Endothelial cell of umbilical vein (primary cell): ENCODE measurements at regions not wholly inside any gene's neighbourhood (a gene's known extent, or its start where the extent isn't known, plus 50 kb on each side); places are given as distances from the start of the nearest gene placed in this dataset.

Source experiments
- BruUV-seq: library from RNA; stranded (reverse); fragments of 400-500 nt; replicated peaks from 2 replicates; lab custom pipeline; 2021; lab: Mats Ljungman, UMichigan
- CTCF ChIA-PET: fragments of 300-600, 350-600 bp; sonication (Branson Sonifier 250); formaldehyde crosslinking; loops from one replicate; lab custom pipeline; 2021; ENCODE audit warnings: antibody characterized with exemption, inconsistent platforms; lab: Charles Lee
- POLR2A ChIA-PET: fragments of 300-600, 350-600 bp; sonication (Branson Sonifier 250); formaldehyde crosslinking; loops from one replicate; lab custom pipeline; 2021; ENCODE audit warnings: antibody characterized with exemption, inconsistent platforms; lab: Charles Lee
- DNase-seq: peaks from one replicate; pipeline ENCODE4 v3.0.0-alpha.2; 2011; ENCODE audit warnings: low read depth, low spot score
- FAIRE-seq: peaks from 2 replicates; lab custom pipeline; 2011; peaks lifted over from hg19 to GRCh38; lab: Jason Lieb, UNC
- H2AFZ ChIP-seq: 2 replicates; pipeline ENCODE4 v1.6.0; 2012; ENCODE audit warnings: low read depth, low read length, control low read depth, inconsistent platforms
- H3K27ac ChIP-seq: 2 replicates; pipeline ENCODE4 v1.5.1; 2011; ENCODE audit warnings: low read depth, mild to moderate bottlenecking, control low read depth, low read length, moderate library complexity; ENCODE audit not compliant: insufficient read depth
- H3K27me3 ChIP-seq, 2 experiments: 2 replicates each; pipeline versions ENCODE4 v1.6.0 to v1.6.1; 2011; ENCODE audit warnings: low read length in 2 of 2, mixed read lengths in 1 of 2; ENCODE audit not compliant: control insufficient read depth in 2 of 2, insufficient read depth in 2 of 2
- H3K36me3 ChIP-seq, 2 experiments: 2 replicates in 1 of 2; 3 replicates in 1 of 2; pipeline ENCODE4 v1.5.1; 2011; ENCODE audit warnings: low read length in 2 of 2, mild to moderate bottlenecking in 1 of 2, moderate library complexity in 1 of 2; ENCODE audit not compliant: control insufficient read depth in 2 of 2, insufficient read depth in 2 of 2; ENCODE audit errors: extremely low read depth in 1 of 2
- H3K4me1 ChIP-seq: 3 replicates; pipeline ENCODE4 v1.5.1; 2011; ENCODE audit warnings: mild to moderate bottlenecking, low read length; ENCODE audit not compliant: control insufficient read depth, insufficient read depth; ENCODE audit errors: extremely low read depth
- H3K4me2 ChIP-seq: 2 replicates; pipeline ENCODE4 v1.6.1; 2011; ENCODE audit warnings: low read length, control low read depth, mixed read lengths; ENCODE audit not compliant: insufficient read depth
- H3K4me3 ChIP-seq, 3 experiments: fragments of 200-600 bp in 1 of 3; sonication (generic), shearing (Covaris generic) in 1 of 3; replicated peaks in 1 of 3; 2 replicates each; pipeline ENCODE4 v1.5.1; 2011 to 2016; ENCODE audit warnings: control low read depth in 3 of 3, low read length in 3 of 3, mild to moderate bottlenecking in 2 of 3, inconsistent platforms in 1 of 3, low read depth in 1 of 3, moderate library complexity in 1 of 3; ENCODE audit not compliant: insufficient read depth in 1 of 3
- H3K79me2 ChIP-seq: 2 replicates; pipeline ENCODE4 v1.6.0; 2012; ENCODE audit warnings: low read length, inconsistent platforms; ENCODE audit not compliant: control insufficient read depth, insufficient read depth
- H3K9ac ChIP-seq: replicated peaks from 2 replicates; pipeline ENCODE3; 2011; ENCODE audit warnings: low read length, control low read depth; ENCODE audit not compliant: insufficient read depth; ENCODE audit errors: extremely low read depth
- H3K9me1 ChIP-seq: replicated peaks from 3 replicates; pipeline ENCODE4 v1.6.0; 2011; ENCODE audit warnings: mild to moderate bottlenecking, low read length; ENCODE audit not compliant: control insufficient read depth, insufficient read depth; ENCODE audit errors: extremely low read depth
- H3K9me3 ChIP-seq: replicated peaks from 2 replicates; pipeline ENCODE4 v1.5.1; 2012; ENCODE audit warnings: low read length, inconsistent platforms; ENCODE audit not compliant: control insufficient read depth, insufficient read depth
- H4K20me1 ChIP-seq: replicated peaks from 2 replicates; pipeline ENCODE3; 2011; ENCODE audit warnings: mild to moderate bottlenecking, low read length; ENCODE audit not compliant: control insufficient read depth, insufficient read depth; ENCODE audit errors: extremely low read depth
- EZH2 ChIP-seq: IDR thresholded peaks from 2 replicates; pipeline ENCODE4 v1.6.1; 2012; ENCODE audit warnings: borderline replicate concordance, low read depth, mild to moderate bottlenecking, moderate library complexity, low read length, inconsistent platforms; ENCODE audit not compliant: severe bottlenecking
- FOS ChIP-seq: IDR thresholded peaks from 2 replicates; pipeline ENCODE4 v1.6.1; 2011; ENCODE audit warnings: mild to moderate bottlenecking, low read length, moderate library complexity, borderline replicate concordance; ENCODE audit not compliant: insufficient read depth
- GATA2 ChIP-seq: IDR thresholded peaks from 2 replicates; pipeline ENCODE4 v1.7.0; 2011; ENCODE audit warnings: low read depth, mild to moderate bottlenecking, moderate library complexity, mixed read lengths, low read length; ENCODE audit not compliant: insufficient read length, insufficient read depth
- JUN ChIP-seq: IDR thresholded peaks from 2 replicates; pipeline ENCODE4 v1.6.1; 2011; ENCODE audit warnings: borderline replicate concordance, low read depth; ENCODE audit not compliant: insufficient read length, insufficient read depth
- MYC ChIP-seq: IDR thresholded peaks from one replicate; pipeline ENCODE4 v1.6.1; 2011; ENCODE audit warnings: mild to moderate bottlenecking, low read depth, low read length
- POLR2A ChIP-seq: IDR thresholded peaks from 2 replicates; pipeline ENCODE4 v1.6.1; 2012; ENCODE audit warnings: low read depth, mild to moderate bottlenecking, control low read depth, low read length
- POLR2AphosphoS5 ChIP-seq: IDR thresholded peaks from 2 replicates; pipeline ENCODE4 v1.6.1; 2012; ENCODE audit warnings: low read depth, mild to moderate bottlenecking, control low read depth, low read length, moderate library complexity; ENCODE audit not compliant: insufficient read depth
- dilution Hi-C: fragments of 300-500 bp; cut with MboI; formaldehyde crosslinking; loops from one replicate; pipeline ENCODE4 v1.15.0; 2019; ENCODE audit warnings: low sequenced_read_pairs; ENCODE audit not compliant: extremely low pct_ligation_motif_present
- intact Hi-C: fragments of 100-400 bp; cut with micrococcal nuclease; formaldehyde crosslinking; loops from one replicate; pipeline ENCODE4 v1.10.0; 2022
- TF ChIP-seq, protein P1 (sequence below): IDR thresholded peaks from 2 replicates; pipeline ENCODE4 v1.6.1; 2011; ENCODE audit not compliant: insufficient read depth, insufficient read length
- TF ChIP-seq, protein P2 (sequence below), 2 donors: IDR thresholded peaks; 1 replicate in 1 of 2; 2 replicates in 1 of 2; pipeline ENCODE4 v1.5.1; 2011; ENCODE audit warnings: low read length in 2 of 2, mild to moderate bottlenecking in 2 of 2, moderate library complexity in 2 of 2, control low read depth in 1 of 2, inconsistent platforms in 1 of 2, low read depth in 1 of 2; ENCODE audit not compliant: insufficient read depth in 1 of 2; ENCODE audit errors: extremely low read depth in 1 of 2

DNA sequence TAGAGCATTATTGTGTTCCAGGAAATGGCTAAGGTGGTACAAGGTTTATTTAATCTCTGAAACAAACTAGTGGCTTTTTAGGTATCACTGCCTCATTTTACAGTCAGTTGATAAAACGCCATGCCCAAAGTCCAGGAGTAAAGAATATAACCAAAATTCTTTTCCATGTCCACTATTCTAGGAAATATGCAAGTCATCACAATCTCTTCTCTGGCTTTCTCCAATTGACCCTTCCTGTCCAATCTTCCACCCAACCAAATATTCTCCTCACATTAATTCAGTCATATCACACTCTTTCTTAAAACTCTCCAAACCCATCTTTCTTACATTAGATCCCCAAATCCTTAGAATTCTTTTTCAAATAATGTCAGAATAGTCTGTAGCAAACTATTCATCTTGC, 1110.0 kb upstream of the CDH8 start:
- Histone ChIP-seq H3K27ac (no peak overlapping the region), H3K79me2 (no peaks in the 10 kb centered on the region), H3K27me3 (no peaks in the 10 kb centered on the region), H3K36me3 (no peaks in the 10 kb centered on the region), H3K4me1 (no peaks in the 10 kb centered on the region), H2AFZ (no peak overlapping the region), H3K4me3 (no peak overlapping the region), H3K9me3 (peaks cover 5% of the 10 kb centered on the region), H3K4me2 (no peak overlapping the region), H4K20me1 (no peaks in the 10 kb centered on the region), H3K9me1 (no peaks in the 10 kb centered on the region), H3K9ac (no peak overlapping the region)
- POLR2A ChIA-PET: no interaction called here
- TF ChIP-seq, protein P1, sequence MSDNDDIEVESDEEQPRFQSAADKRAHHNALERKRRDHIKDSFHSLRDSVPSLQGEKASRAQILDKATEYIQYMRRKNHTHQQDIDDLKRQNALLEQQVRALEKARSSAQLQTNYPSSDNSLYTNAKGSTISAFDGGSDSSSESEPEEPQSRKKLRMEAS: no peak
- no peak for TF ChIP-seq MYC
- TF ChIP-seq POLR2AphosphoS5: no peak
- no peak for TF ChIP-seq FOS
- TF ChIP-seq GATA2: no peak
- FAIRE-seq: no peak
- dilution Hi-C loops: no loop called here
- BruUV-seq: no TSS peak
- intact Hi-C loops: no loop called here
- CTCF ChIA-PET: no interaction called here
- DNase-seq: no peak

DNA sequence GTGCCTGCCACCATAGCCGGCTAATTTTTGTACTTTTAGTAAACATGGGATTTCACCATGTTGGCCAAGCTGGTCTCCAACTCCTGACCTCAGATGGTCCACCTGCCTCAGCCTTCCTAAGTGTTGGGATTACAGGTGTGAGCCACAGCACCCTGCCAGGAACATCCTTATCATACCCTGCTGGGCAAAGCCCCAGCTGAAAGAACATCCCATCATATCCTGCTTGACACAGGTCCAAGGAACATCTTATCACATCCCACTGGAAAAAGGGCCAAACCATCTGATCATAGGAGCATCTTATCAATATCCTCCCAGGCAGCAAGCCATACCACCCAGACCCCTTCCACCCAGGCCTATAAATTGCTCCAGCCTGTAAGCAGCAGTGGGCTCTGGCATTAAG, 1109.2 kb upstream of the CDH8 start:
- no peaks in the 10 kb centered on the region for H3K27me3 ChIP-seq
- no peaks in the 10 kb centered on the region for H3K79me2 ChIP-seq
- H3K4me1 ChIP-seq: no peaks in the 10 kb centered on the region
- CTCF ChIA-PET: no interaction called here
- no peaks in the 10 kb centered on the region for H4K20me1 ChIP-seq
- FAIRE-seq (no peak), DNase-seq (no peak)
- no peak overlapping the region for H2AFZ ChIP-seq
- H3K36me3 ChIP-seq: no peaks in the 10 kb centered on the region
- dilution Hi-C loops (no loop called here), intact Hi-C loops (no loop called here)
- peaks cover 5% of the 10 kb centered on the region for H3K9me3 ChIP-seq
- BruUV-seq: no TSS peak
- no peaks in the 10 kb centered on the region for H3K9me1 ChIP-seq
- H3K4me2 ChIP-seq: no peak overlapping the region
- TF ChIP-seq GATA2 (no peak), POLR2A (no peak), FOS (no peak), JUN (no peak), EZH2 (no peak), MYC (no peak)
- TF ChIP-seq, protein P1: no peak
- TF ChIP-seq, protein P2, sequence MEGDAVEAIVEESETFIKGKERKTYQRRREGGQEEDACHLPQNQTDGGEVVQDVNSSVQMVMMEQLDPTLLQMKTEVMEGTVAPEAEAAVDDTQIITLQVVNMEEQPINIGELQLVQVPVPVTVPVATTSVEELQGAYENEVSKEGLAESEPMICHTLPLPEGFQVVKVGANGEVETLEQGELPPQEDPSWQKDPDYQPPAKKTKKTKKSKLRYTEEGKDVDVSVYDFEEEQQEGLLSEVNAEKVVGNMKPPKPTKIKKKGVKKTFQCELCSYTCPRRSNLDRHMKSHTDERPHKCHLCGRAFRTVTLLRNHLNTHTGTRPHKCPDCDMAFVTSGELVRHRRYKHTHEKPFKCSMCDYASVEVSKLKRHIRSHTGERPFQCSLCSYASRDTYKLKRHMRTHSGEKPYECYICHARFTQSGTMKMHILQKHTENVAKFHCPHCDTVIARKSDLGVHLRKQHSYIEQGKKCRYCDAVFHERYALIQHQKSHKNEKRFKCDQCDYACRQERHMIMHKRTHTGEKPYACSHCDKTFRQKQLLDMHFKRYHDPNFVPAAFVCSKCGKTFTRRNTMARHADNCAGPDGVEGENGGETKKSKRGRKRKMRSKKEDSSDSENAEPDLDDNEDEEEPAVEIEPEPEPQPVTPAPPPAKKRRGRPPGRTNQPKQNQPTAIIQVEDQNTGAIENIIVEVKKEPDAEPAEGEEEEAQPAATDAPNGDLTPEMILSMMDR (IDR thresholded peaks at IDR 0.05; ENCODE audit: extremely low read depth in 1 of 2, insufficient read depth in 1 of 2, low read depth in 1 of 2, low read length in 2 of 2): no peak
- no peak overlapping the region for H3K27ac ChIP-seq
- POLR2A ChIA-PET: no interaction called here
- no peak overlapping the region for H3K9ac ChIP-seq
- no peak overlapping the region for H3K4me3 ChIP-seq
